Uterus (tissue), 3 donors: ENCODE measurements at regions not wholly inside any gene's neighbourhood (a gene's known extent, or its start where the extent isn't known, plus 50 kb on each side); places are given as distances from the start of the nearest gene placed in this dataset.
A peak's percentile ranks its signal among the peaks of the same experiment; 100 is the strongest.

Experiments used
- DNase-seq, 2 donors: peaks; one replicate each; pipeline ENCODE4 v3.0.0-alpha.2; 2019 to 2020
- H3K27ac ChIP-seq, 2 donors: fragments of 200-600 bp; sonication (generic); 1 replicate in 1 of 2; 2 replicates in 1 of 2; pipeline ENCODE4 v1.5.1; 2016 to 2018
- H3K27me3 ChIP-seq, 2 donors: fragments of 200-600 bp; sonication (generic); one replicate each; pipeline ENCODE4 v1.5.1; 2018 to 2019; ENCODE audit warnings: control low read depth in 1 of 2
- H3K36me3 ChIP-seq, 2 donors: fragments of 200-600 bp; sonication (generic); one replicate each; pipeline ENCODE4 v1.5.1; 2019; ENCODE audit warnings: control low read depth in 1 of 2
- H3K4me1 ChIP-seq, 2 donors: fragments of 200-600 bp; sonication (generic); one replicate each; pipeline ENCODE4 v1.5.1; 2018 to 2019; ENCODE audit warnings: control low read depth in 1 of 2
- H3K4me3 ChIP-seq, 2 donors: fragments of 200-600 bp; sonication (generic); 1 replicate in 1 of 2; 2 replicates in 1 of 2; pipeline ENCODE4 v1.5.1; 2018 to 2019; ENCODE audit warnings: mild to moderate bottlenecking in 1 of 2
- H3K9me3 ChIP-seq, 2 donors: fragments of 200-600 bp; sonication (generic); one replicate each; pipeline ENCODE4 v1.5.1; 2019; ENCODE audit warnings: control low read depth in 1 of 2
- CTCF ChIP-seq, 4 experiments: fragments of 200-600 bp in 2 of 4; fragments of 450-650 bp in 2 of 4; sonication (generic) in 2 of 4; IDR thresholded peaks; one replicate each; pipeline ENCODE4 v1.5.1; 2016 to 2019; ENCODE audit warnings: antibody characterized with exemption in 4 of 4, mild to moderate bottlenecking in 2 of 4, moderate library complexity in 1 of 4
- POLR2A ChIP-seq, 2 donors: fragments of 450-650 bp; IDR thresholded peaks; one replicate each; pipeline ENCODE4 v1.6.1; 2016; ENCODE audit warnings: antibody characterized with exemption in 2 of 2, mild to moderate bottlenecking in 1 of 2, moderate library complexity in 1 of 2
- intact Hi-C: fragments of 100-400 bp; cut with DNase I; formaldehyde crosslinking; loops from one replicate; pipeline ENCODE4 v1.15.1; 2023; ENCODE audit warnings: low total_unique reads
- donor health status: DM: yes; HTN: yes; CAD: no.

GRCh38 chr12:67052981-67053380, 216.2 kb upstream of the CAND1 start:
- H3K36me3 ChIP-seq = no peaks in the 10 kb centered on the region
- DNase-seq = no peak
- H3K9me3 ChIP-seq = no peaks in the 10 kb centered on the region
- H3K4me1 ChIP-seq = no peaks in the 10 kb centered on the region
- no peak overlapping the region for H3K4me3 ChIP-seq
- TF ChIP-seq POLR2A (IDR thresholded peaks at IDR 0.05) (no peak), CTCF (IDR thresholded peaks at IDR 0.05) (no peak)
- no peak overlapping the region for H3K27ac ChIP-seq
- H3K27me3 ChIP-seq = no peaks in the 10 kb centered on the region
- intact Hi-C loops = no loop called here

GRCh38 chr12:67056329-67056728, 212.8 kb upstream of the CAND1 start:
- Histone ChIP-seq H3K36me3 (no peaks in the 10 kb centered on the region), H3K27me3 (no peaks in the 10 kb centered on the region), H3K27ac (no peak overlapping the region), H3K4me3 (no peak overlapping the region), H3K4me1 (no peaks in the 10 kb centered on the region), H3K9me3 (no peaks in the 10 kb centered on the region)
- no peak for DNase-seq
- intact Hi-C loops = no loop called here
- TF ChIP-seq POLR2A (IDR thresholded peaks at IDR 0.05) (no peak), CTCF (IDR thresholded peaks at IDR 0.05) (no peak)

GRCh38 chr12:67057072-67057471, 212.1 kb upstream of the CAND1 start:
- no peaks in the 10 kb centered on the region for H3K27me3 ChIP-seq
- no peak overlapping the region for H3K27ac ChIP-seq
- no peak for DNase-seq
- TF ChIP-seq CTCF (IDR thresholded peaks at IDR 0.05) (no peak), POLR2A (IDR thresholded peaks at IDR 0.05) (no peak)
- intact Hi-C loops = no loop called here
- no peaks in the 10 kb centered on the region for H3K4me1 ChIP-seq
- no peaks in the 10 kb centered on the region for H3K36me3 ChIP-seq
- H3K4me3 ChIP-seq = no peak overlapping the region
- no peaks in the 10 kb centered on the region for H3K9me3 ChIP-seq

GRCh38 chr12:67062193-67062592, 207.0 kb upstream of the CAND1 start:
- no peaks in the 10 kb centered on the region for H3K4me1 ChIP-seq
- no peaks in the 10 kb centered on the region for H3K36me3 ChIP-seq
- H3K27me3 ChIP-seq = no peaks in the 10 kb centered on the region
- intact Hi-C loops = no loop called here
- H3K27ac ChIP-seq = no peak overlapping the region
- H3K9me3 ChIP-seq = no peaks in the 10 kb centered on the region
- no peak for TF ChIP-seq CTCF (IDR thresholded peaks at IDR 0.05)
- no peak for TF ChIP-seq POLR2A (IDR thresholded peaks at IDR 0.05)
- DNase-seq = no peak
- no peak overlapping the region for H3K4me3 ChIP-seq

- Histone ChIP-seq H3K4me3 (peak overlapping the region in 1 of 2 donors; percentile 58), H3K9me3 (no peaks in the 10 kb centered on the region), H3K4me1 (no peaks in the 10 kb centered on the region), H3K27me3 (no peaks in the 10 kb centered on the region), H3K27ac (no peak overlapping the region), H3K36me3 (no peaks in the 10 kb centered on the region)
- TF ChIP-seq POLR2A (IDR thresholded peaks at IDR 0.05) (no peak), CTCF (IDR thresholded peaks at IDR 0.05) (no peak)
- DNase-seq = no peak
- intact Hi-C loops = no loop called here
These were observed 201.5 kb upstream of the CAND1 start for GRCh38 chr12:67067453-67068203.
